AG09309 (cell line): ENCODE measurements at regions not wholly inside any gene's neighbourhood (a gene's known extent, or its start where the extent isn't known, plus 50 kb on each side); places are given as distances from the start of the nearest gene placed in this dataset.

Experiments
- DNase-seq: peaks from one replicate; pipeline ENCODE4 v3.0.0-alpha.2; 2010; ENCODE audit warnings: low read depth
- H3K4me3 ChIP-seq: 2 replicates; pipeline ENCODE4 v1.5.1; 2011; ENCODE audit warnings: mild to moderate bottlenecking, low read depth, low read length, moderate library complexity; ENCODE audit not compliant: control insufficient read depth
- TF ChIP-seq, protein P1 (sequence below): IDR thresholded peaks from 2 replicates; pipeline ENCODE4 v1.5.1; 2011; ENCODE audit warnings: mild to moderate bottlenecking, low read depth, low read length, inconsistent platforms; ENCODE audit not compliant: insufficient read depth, control insufficient read depth; ENCODE audit errors: missing control alignments

GRCh38 chr22:22397292-22397870 lies 111.2 kb downstream of the ZNF280B start:
- TF ChIP-seq, protein P1, sequence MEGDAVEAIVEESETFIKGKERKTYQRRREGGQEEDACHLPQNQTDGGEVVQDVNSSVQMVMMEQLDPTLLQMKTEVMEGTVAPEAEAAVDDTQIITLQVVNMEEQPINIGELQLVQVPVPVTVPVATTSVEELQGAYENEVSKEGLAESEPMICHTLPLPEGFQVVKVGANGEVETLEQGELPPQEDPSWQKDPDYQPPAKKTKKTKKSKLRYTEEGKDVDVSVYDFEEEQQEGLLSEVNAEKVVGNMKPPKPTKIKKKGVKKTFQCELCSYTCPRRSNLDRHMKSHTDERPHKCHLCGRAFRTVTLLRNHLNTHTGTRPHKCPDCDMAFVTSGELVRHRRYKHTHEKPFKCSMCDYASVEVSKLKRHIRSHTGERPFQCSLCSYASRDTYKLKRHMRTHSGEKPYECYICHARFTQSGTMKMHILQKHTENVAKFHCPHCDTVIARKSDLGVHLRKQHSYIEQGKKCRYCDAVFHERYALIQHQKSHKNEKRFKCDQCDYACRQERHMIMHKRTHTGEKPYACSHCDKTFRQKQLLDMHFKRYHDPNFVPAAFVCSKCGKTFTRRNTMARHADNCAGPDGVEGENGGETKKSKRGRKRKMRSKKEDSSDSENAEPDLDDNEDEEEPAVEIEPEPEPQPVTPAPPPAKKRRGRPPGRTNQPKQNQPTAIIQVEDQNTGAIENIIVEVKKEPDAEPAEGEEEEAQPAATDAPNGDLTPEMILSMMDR: no peak
- no peak overlapping the region for H3K4me3 ChIP-seq
- no peak for DNase-seq

DNA sequence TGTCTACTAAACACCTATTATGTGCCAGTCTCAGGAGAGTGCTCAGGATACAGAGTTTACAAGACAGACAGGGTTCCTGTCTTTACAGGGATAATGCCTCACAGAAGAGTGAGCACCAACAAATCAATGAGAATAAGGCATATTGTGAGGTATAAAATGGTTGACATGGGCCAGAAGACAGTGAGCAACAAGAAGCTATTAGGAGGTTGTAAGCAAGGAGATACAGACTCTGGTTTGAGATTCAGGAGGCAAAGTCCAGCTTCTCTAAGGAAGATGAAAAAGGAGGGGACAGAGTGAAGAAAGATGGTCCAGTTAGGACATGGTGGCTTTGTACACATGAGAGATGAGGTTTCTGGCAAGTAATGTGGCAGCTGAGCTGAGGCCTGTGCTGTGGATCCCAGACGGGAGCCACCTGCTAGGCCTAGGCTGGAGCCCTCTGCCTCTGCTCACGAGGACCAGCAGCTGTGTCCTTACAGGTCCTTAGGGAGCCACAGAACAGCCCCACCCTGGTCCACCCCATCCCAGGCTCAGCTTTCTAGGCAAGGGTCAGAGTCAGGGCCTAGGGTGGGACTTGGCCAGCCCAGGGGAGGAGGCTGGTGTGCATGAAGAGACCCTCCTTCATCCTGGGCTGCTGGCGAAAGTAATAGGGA lies 110.5 kb downstream of the ZNF280B start:
- H3K4me3 ChIP-seq: no peak overlapping the region
- no peak for DNase-seq
- TF ChIP-seq, protein P1: no peak

DNA sequence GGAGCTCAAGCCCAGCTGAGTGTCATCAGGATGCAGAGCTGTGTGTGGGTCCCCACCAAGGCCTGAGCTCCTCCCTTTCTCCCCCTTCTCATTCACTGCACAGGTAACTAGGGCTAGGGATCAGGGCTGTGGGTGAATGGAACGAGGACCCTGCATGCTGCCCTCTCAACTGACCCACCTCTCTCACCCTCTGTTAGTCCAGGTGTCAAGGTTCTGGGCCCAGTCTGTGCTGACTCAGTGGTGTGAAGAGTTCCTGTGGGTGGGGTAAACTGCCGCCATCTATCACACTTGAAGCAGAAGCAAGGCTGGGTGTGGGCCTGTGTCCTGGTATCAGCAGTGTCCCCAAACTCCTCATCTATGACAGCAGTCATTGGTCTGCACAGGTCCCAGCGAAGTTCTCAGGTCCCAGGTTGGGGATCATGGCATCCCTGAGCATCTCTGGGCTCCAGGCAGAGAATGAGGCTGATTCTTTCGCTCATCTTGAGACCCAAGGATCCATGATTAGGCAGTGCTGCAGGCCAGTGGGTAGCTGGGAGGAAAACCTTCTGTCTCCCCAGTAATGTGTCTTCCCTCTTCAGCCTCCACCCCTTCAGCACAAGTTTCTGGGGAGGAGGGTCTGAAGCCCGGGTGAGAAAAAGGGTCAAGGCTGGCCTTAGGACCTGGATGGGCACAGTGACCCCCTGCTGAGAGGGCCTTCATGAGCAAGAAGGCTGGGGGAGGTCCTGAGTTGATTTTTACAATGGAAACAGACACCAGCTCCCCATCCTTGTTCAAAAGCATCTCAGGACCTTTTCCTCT lies 109.8 kb downstream of the ZNF280B start:
- H3K4me3 ChIP-seq: no peak overlapping the region
- DNase-seq: no peak
- TF ChIP-seq, protein P1: no peak

DNA sequence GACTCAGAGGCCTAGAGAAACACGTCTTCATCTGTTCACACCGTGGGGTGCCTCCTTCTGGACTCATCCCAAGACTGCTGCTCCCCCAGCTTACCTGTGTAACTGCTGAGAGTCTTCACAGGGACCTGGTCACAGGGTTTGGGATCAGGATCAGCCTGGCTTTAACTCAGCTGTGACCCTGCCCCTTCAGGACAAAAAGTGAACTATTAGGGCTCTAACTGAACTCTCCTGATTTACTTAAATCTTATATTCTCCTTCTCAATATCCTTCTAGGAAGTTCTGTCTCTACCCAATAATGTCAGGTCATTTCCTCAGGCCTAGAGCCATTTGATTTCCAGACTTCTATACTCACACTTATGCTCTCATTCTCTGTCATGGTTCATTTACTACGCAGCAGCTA lies 108.4 kb downstream of the ZNF280B start:
- no peak overlapping the region for H3K4me3 ChIP-seq
- no peak for DNase-seq
- TF ChIP-seq, protein P1: no peak

- no peak for DNase-seq
- no peak overlapping the region for H3K4me3 ChIP-seq
- TF ChIP-seq, protein P1: no peak
Observed at GRCh38 chr22:22400964-22401363, 107.6 kb downstream of the ZNF280B start.

GRCh38 chr22:22401381-22401780 lies 107.2 kb downstream of the ZNF280B start:
- no peak overlapping the region for H3K4me3 ChIP-seq
- DNase-seq: no peak
- TF ChIP-seq, protein P1: no peak
